Putamen (tissue), 1 donor: ENCODE measurements at regions not wholly inside any gene's neighbourhood (a gene's known extent, or its start where the extent isn't known, plus 50 kb on each side); places are given as distances from the start of the nearest gene placed in this dataset.

ENCODE experiments used
- DNase-seq: peaks from one replicate; pipeline ENCODE4 v3.0.0-alpha.2; 2016; ENCODE audit warnings: low spot score

- DNase-seq, result no peak
These were observed 645.0 kb downstream of the PTPRC start for GRCh38 chr1:199283794-199284193.

- no peak for DNase-seq
These were observed 648.4 kb downstream of the PTPRC start for GRCh38 chr1:199287206-199287605.

DNA sequence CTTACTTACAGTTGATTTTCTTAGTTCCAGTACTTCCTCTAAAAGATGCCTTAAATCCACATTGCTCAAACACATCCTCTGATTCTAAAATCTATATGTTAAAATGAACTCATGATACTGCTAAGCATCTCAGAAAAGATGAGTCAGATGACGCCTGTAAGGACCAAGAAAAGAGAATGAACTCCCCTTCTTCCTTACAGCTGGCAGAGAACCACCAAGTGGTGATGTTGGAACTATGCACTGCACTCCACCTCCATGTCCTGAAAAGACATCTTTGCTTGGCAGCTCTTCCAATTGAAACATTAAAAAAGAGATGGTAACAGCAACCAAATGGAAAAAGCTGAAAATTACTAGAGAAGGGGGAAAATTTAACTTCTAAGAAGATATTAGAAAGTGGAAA, 648.8 kb downstream of the PTPRC start:
- no peak for DNase-seq

- DNase-seq, result no peak
These were observed 651.3 kb downstream of the PTPRC start for GRCh38 chr1:199290186-199290585.

GRCh38 chr1:199291022-199291740, 652.3 kb downstream of the PTPRC start:
- no peak for DNase-seq

- DNase-seq, result no peak
These were observed 654.1 kb downstream of the PTPRC start for GRCh38 chr1:199292896-199293295.

- DNase-seq, result no peak
These were observed 656.3 kb downstream of the PTPRC start for GRCh38 chr1:199295107-199295506.

GRCh38 chr1:199297174-199297573, 658.3 kb downstream of the PTPRC start:
- no peak for DNase-seq

DNA sequence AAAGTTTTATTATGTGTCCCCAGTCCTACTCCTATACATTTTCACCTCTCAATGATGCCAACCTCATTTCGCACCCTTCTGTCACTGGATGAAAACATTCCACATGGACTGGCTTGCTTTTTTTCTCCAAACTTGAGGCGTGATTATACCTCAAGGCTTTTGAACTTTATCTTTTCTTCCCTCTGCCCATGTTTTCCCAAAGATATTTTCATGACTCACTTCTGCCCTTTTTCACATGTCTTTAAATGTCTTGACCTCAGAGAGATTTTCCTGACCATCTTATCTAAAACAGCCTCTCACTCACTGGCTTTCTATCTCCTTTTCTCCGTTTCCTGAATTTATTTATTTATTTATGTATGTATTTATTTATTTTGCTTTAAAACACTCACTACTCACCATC, 659.0 kb downstream of the PTPRC start:
- DNase-seq, result no peak

GRCh38 chr1:199298825-199299224, 660.0 kb downstream of the PTPRC start:
- no peak for DNase-seq

DNA sequence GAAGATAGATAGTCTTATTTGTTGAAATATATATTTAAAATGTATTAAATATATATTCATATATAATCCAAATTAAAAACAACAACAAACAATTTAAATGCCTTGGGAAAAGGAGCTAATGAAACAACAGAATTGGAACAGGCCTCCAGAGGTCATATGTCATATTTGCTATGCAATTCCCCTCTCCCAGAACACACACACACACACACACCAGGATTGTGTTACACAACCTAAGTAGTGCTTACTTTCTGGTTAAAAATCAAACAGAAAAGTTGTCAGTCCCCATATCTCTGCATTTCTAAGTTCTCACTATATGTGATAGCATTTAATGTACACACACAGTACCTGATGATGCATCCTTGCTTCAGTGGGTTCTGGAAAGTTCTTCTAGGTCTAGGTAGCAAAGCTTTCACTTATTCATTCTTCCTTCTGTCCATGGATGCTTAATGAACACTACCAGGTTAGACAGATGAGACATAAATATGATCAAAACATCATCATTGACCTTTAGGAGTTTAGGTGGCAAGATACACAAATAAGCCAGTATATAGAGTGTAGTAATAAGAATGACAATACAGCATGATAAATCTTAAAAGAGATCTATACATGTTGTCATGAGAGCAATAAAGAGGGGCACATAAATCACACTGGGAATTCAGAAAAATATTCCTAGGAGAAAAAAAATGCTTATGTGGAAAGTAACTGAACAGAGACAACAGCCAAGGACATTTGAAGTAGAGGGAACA, 662.8 kb downstream of the PTPRC start:
- no peak for DNase-seq

- DNase-seq, result no peak
These were observed 663.7 kb downstream of the PTPRC start for GRCh38 chr1:199302554-199302953.

- no peak for DNase-seq
These were observed 664.2 kb downstream of the PTPRC start for GRCh38 chr1:199303035-199303434.

- no peak for DNase-seq
These were observed 666.2 kb downstream of the PTPRC start for GRCh38 chr1:199305053-199305452.

- no peak for DNase-seq
These were observed 668.8 kb downstream of the PTPRC start for GRCh38 chr1:199307496-199308264.

DNA sequence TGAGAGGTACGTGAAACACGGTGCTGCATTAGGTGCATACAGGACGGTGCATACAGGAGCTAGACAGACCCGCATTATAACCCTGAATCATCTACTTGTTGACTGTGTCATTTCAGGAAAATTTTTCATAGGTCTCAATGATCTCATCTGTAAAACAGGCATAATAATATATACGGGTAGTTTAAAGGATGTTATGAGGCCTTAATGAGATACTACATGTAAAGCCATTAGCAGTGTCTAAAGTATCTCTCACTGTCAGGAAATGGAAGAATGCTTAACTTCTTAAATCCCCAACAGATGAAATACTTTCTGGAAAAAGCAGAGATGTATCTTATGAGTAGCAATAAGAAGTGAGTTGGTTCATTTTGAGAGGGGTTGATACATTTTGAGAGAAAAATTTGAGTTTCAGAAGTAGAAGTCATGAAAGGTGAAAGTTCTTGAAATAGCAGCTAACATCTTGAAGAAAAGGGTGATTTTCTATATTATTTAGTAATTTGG, 669.6 kb downstream of the PTPRC start:
- no peak for DNase-seq

DNA sequence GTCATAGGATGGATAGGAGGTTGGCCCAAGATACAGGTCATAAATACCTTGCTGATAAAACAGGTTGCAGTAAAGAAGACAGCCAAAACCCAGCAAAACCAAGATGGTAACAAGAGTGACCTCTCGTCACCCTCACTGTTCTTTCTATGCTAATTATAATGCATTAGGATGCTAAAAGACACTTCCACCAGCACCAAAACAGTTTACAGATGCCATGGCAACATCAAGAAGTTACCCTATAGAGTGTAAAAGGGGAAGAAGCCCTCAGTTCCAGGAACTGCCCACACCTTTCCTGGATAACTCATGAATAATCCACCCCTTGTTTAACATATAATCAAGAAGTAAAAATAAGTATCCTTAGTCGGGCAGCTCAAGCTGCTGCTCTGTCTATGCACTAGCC, 671.9 kb downstream of the PTPRC start:
- no peak for DNase-seq

- no peak for DNase-seq
These were observed 672.8 kb downstream of the PTPRC start for GRCh38 chr1:199311478-199312262.

- DNase-seq, result no peak
These were observed 673.8 kb downstream of the PTPRC start for GRCh38 chr1:199312626-199313025.

DNA sequence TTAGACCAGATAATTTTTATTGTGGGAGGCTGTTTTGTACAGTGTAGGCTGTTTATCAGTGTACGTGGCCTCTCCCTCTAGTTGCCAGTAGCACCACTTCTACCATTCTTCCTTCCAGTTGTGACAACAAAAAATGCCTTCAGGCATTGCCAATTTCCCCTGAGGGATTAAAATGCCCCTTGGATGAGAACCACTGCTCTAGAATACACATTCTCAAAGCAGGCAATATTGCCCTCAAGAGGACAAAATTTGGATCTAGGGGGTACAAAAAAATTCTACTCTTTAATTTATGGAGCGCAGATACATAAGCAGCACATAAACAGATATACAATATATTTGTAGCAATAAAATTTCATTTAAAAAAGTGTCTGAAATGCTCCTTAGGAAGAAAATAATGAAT, 674.6 kb downstream of the PTPRC start:
- no peak for DNase-seq

GRCh38 chr1:199319341-199319740, 680.5 kb downstream of the PTPRC start:
- DNase-seq, result no peak

DNA sequence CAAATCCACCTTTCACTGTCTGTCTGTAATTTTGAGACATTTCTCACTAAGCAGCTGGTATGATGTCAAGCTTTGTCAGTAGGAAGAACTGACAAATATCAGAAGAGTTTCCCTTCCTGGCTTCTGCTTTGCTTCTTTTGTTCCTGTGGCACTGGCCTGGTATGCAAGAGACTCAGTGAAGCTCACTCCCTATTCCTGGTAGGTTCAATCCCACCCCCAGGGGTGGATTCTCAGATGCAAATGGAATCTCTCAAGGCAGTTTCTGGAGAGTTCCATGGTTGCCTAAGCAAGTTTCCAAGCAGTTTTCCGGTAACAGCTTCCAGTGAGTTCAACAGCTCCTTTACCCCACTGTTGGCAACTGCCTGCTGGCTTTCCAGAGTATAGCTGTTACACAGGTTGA, 683.4 kb downstream of the PTPRC start:
- DNase-seq, result no peak
